GM13977 (cell line): ENCODE measurements at regions not wholly inside any gene's neighbourhood (a gene's known extent, or its start where the extent isn't known, plus 50 kb on each side); places are given as distances from the start of the nearest gene placed in this dataset.

Experiments used
- DNase-seq: peaks from one replicate; pipeline ENCODE4 v3.0.0; 2012; ENCODE audit warnings: low spot score
- in situ Hi-C: fragments of 300-500 bp; cut with MboI; formaldehyde crosslinking; loops from one replicate; pipeline ENCODE4 v1.12.0; 2022; ENCODE audit warnings: low sequenced_read_pairs, low pct_unique_long_range_greater_than_20kb, mixed read lengths, inconsistent platforms; ENCODE audit not compliant: unreplicated experiment
- TF ChIP-seq, protein P1 (sequence below): IDR thresholded peaks from 2 replicates; pipeline ENCODE4 v1.5.1; 2012; ENCODE audit warnings: mild to moderate bottlenecking, control low read depth; ENCODE audit not compliant: insufficient read depth; ENCODE audit errors: extremely low read depth, missing control alignments

DNA sequence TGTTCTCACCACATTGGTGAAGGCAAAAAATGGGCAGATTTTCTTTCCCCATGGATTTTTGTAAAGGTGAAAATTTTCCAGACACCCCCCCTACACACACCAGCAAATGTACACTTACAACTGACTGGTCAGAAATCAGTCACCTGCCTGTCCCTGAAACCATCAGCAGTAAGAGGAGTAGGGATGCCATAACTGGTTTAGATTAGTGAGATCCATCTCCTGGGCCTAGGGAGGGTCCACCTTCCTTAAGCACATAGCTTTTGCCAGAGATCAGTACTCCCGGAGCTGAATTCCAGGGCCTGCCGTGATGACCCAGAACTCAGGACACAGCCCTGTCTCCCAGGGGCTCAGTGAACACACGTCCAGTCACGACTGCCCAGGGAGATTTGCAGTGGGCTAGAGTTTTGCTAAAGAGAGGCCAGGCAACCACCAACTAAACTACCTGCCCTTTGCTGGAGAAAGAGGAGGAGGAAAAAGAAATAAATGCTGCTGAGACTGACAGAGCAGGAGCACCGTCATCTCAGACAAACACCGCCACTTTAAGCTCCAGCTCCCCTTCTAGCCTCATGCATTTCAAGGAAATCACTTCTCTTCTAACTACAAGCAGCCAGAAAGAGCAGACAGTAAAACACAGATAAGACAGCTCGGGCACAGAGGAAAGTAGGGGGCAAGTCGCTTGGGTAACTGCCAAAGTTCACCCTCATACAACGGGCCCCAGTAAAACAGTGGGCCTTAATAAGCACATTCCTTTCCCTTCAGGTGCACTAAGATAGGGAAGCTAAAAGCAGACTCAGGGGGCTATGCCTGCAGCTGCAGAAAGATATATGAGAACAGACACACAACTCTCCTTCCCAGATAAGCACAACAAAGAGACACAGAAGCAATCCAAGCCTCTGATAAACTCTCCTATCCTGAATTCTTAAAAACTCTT, 82.6 kb upstream of the SPTLC3 start:
- in situ Hi-C loops = no loop called here
- TF ChIP-seq, protein P1, sequence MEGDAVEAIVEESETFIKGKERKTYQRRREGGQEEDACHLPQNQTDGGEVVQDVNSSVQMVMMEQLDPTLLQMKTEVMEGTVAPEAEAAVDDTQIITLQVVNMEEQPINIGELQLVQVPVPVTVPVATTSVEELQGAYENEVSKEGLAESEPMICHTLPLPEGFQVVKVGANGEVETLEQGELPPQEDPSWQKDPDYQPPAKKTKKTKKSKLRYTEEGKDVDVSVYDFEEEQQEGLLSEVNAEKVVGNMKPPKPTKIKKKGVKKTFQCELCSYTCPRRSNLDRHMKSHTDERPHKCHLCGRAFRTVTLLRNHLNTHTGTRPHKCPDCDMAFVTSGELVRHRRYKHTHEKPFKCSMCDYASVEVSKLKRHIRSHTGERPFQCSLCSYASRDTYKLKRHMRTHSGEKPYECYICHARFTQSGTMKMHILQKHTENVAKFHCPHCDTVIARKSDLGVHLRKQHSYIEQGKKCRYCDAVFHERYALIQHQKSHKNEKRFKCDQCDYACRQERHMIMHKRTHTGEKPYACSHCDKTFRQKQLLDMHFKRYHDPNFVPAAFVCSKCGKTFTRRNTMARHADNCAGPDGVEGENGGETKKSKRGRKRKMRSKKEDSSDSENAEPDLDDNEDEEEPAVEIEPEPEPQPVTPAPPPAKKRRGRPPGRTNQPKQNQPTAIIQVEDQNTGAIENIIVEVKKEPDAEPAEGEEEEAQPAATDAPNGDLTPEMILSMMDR = no peak
- no peak for DNase-seq

DNA sequence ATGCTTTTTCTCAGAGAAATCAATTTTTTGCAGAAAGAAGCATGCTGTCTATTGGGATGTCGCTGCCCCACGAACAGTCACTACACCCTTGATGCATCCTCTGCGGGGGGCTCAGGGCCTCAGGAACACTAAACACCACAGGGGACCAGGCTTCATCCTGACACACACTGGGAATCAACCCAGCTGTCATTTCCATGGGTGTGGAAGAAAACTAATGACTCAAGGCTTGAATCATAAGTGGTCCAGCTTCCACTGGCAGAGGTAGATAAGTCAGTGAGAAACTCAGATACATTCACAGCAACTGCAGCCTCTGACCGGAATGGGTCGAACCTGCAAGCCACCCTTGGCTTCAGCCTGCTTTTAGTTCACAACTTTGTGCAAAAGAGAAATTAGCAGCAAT, 81.3 kb upstream of the SPTLC3 start:
- TF ChIP-seq, protein P1 = no peak
- in situ Hi-C loops = no loop called here
- DNase-seq = no peak

DNA sequence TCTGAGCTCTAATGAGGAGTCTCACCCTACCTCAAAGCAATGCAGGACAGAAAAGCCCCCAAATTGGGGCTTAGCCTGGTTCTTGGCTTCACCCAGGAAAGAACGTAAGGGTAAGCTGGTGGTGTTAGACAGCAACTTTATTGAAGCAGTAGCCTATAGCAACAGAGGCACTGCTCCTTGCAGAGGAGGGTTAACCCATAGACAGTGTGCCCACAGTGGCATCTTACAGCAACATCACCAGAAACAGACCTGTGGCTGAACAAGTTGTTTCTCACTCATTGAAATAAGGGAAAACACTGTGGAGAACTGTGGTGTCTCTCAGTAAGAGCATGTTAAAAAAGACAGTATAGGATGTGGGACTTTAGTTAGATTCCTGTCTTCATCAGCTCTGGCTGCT, 80.4 kb upstream of the SPTLC3 start:
- DNase-seq = no peak
- in situ Hi-C loops = no loop called here
- TF ChIP-seq, protein P1 = no peak

DNA sequence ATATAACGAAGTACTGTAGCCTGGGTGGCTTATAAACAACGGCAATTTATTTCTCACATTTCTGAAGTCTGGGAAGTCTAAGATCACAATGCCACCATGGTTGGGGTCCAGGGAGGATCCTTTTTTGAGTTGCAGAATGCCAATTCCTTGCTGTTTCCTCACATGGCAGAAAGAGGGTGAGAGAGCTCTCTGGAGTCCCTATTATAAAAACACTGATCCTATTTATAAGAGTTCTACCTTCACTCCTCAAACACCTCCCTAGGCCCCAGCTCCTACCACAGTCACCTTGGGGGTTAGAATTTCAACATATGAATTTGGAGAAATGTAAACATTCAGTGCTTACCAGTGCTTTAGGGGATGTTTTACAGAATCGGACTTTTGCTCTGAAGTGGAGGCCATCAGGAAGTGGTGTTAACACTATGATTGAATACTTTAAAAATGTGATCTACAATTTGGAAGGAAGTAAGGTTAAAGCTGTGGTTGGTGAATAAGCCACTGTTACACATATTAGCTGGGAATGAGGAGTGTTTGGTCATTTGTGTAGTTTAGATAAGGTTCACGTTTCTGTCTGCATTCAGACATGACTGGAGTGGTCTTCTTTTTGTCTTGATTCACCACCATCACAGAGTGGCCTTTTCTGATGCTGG, 79.9 kb upstream of the SPTLC3 start:
- in situ Hi-C loops = no loop called here

DNA sequence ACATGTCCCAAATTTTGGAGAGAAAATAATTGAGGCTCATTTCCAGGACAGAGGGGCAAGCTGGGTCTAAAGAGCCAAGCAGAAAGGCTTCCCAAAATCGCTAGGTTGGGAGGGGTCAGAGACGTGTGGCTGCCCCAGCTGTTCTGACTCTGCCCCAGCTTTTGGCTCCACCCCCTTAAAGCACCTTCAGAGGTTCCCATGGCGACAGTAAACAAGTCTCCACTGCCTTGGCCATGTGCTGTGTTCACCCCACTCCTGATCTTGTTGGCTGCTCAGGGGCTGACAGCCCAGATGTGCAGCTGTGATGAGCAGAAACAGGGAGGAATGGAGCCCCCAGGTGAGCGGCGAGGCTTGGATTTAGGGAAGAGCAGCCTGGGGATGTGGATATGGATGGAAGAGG, 72.8 kb upstream of the SPTLC3 start:
- DNase-seq = no peak
- in situ Hi-C loops = no loop called here
- TF ChIP-seq, protein P1 = no peak

More for the DNA sequence above, 79.9 kb upstream of the SPTLC3 start:
- TF ChIP-seq, protein P1 = no peak
- no peak for DNase-seq

DNA sequence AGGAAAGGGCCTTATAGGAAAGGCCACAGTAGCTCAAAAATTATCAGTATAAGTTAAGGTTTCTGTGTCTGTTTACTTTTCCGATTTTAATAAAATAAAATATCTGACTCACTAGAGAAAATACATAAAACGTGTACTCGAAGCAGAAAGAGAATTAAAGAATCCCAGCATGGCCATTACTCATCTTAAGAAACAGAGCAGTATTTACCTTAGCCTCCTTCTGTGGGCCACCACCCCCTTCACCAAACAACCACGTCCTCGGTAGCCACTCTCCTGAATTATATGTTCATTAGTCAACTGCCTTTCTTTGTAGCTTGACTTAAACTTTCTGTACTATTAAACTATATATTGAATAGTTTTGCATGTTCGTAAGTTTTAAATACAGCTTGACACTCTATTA, 72.2 kb upstream of the SPTLC3 start:
- DNase-seq = no peak
- TF ChIP-seq, protein P1 = no peak
- in situ Hi-C loops = no loop called here
